Keratinocyte (primary cell): ENCODE measurements at regions not wholly inside any gene's neighbourhood (a gene's known extent, or its start where the extent isn't known, plus 50 kb on each side); places are given as distances from the start of the nearest gene placed in this dataset.

Source experiments
- DNase-seq: peaks from one replicate; pipeline ENCODE4 v3.0.0-alpha.2; 2011; ENCODE audit warnings: low read depth, missing footprints, low spot score
- FAIRE-seq: peaks from 2 replicates; lab custom pipeline; 2011; peaks lifted over from hg19 to GRCh38; lab: Jason Lieb, UNC
- H2AFZ ChIP-seq: 2 replicates; pipeline ENCODE4 v1.6.0; 2012; ENCODE audit warnings: low read length, control low read depth, inconsistent platforms; ENCODE audit not compliant: control insufficient read depth
- H3K27ac ChIP-seq: 2 replicates; pipeline ENCODE4 v1.5.1; 2011; ENCODE audit warnings: low read length; ENCODE audit not compliant: control insufficient read depth, insufficient read depth
- H3K27me3 ChIP-seq: 3 replicates; pipeline ENCODE4 v1.6.0; 2011; ENCODE audit warnings: low read length; ENCODE audit not compliant: control insufficient read depth, insufficient read depth; ENCODE audit errors: extremely low read depth
- H3K36me3 ChIP-seq, 2 experiments: 2 replicates in 1 of 2; 3 replicates in 1 of 2; pipeline ENCODE4 v1.5.1; 2011; ENCODE audit warnings: low read length in 2 of 2, mild to moderate bottlenecking in 1 of 2; ENCODE audit not compliant: control insufficient read depth in 2 of 2, insufficient read depth in 2 of 2; ENCODE audit errors: extremely low read depth in 1 of 2
- H3K4me1 ChIP-seq: 3 replicates; pipeline ENCODE4 v1.5.1; 2011; ENCODE audit warnings: low read length; ENCODE audit not compliant: control insufficient read depth, insufficient read depth; ENCODE audit errors: extremely low read depth
- H3K4me2 ChIP-seq: 3 replicates; pipeline ENCODE4 v1.6.0; 2011; ENCODE audit warnings: low read depth, low read length; ENCODE audit not compliant: control insufficient read depth, insufficient read depth; ENCODE audit errors: extremely low read depth
- H3K4me3 ChIP-seq, 3 experiments: fragments of 200-600 bp in 1 of 3; sonication (generic) in 1 of 3; 2 replicates in 2 of 3; 3 replicates in 1 of 3; pipeline ENCODE4 v1.5.1; 2011 to 2016; ENCODE audit warnings: low read length in 3 of 3, mild to moderate bottlenecking in 3 of 3, control low read depth in 2 of 3, inconsistent platforms in 1 of 3, low read depth in 1 of 3, mixed read lengths in 1 of 3, mixed run types in 1 of 3, moderate library complexity in 1 of 3; ENCODE audit not compliant: control insufficient read depth in 2 of 3, insufficient read depth in 2 of 3; ENCODE audit errors: extremely low read depth in 1 of 3
- H3K79me2 ChIP-seq: 2 replicates; pipeline ENCODE4 v1.6.0; 2012; ENCODE audit warnings: low read length; ENCODE audit not compliant: control insufficient read depth, insufficient read depth
- H3K9ac ChIP-seq: 3 replicates; pipeline ENCODE4 v1.6.0; 2011; ENCODE audit warnings: low read length; ENCODE audit not compliant: control insufficient read depth, insufficient read depth; ENCODE audit errors: extremely low read depth
- H3K9me1 ChIP-seq: 3 replicates; pipeline ENCODE4 v1.6.0; 2011; ENCODE audit warnings: low read length; ENCODE audit not compliant: control insufficient read depth, insufficient read depth; ENCODE audit errors: extremely low read depth
- H3K9me3 ChIP-seq: 2 replicates; pipeline ENCODE4 v1.5.1; 2012; ENCODE audit warnings: low read depth, low read length; ENCODE audit not compliant: control insufficient read depth
- H4K20me1 ChIP-seq: 3 replicates; pipeline ENCODE4 v1.6.0; 2011; ENCODE audit warnings: low read length; ENCODE audit not compliant: control insufficient read depth, insufficient read depth; ENCODE audit errors: extremely low read depth
- EZH2 ChIP-seq: IDR thresholded peaks from one replicate; pipeline ENCODE4 v1.6.1; 2012; ENCODE audit warnings: inconsistent platforms, mild to moderate bottlenecking, low read length, moderate library complexity
- dilution Hi-C: fragments of 300-500 bp; cut with MboI; formaldehyde crosslinking; loops from one replicate; pipeline ENCODE4 v1.7.0; 2020; ENCODE audit warnings: low sequenced_read_pairs; ENCODE audit not compliant: extremely low pct_ligation_motif_present
- TF ChIP-seq, protein P1 (sequence below), 3 experiments: IDR thresholded peaks in 1 of 3; conservative IDR thresholded peaks in 1 of 3; optimal IDR thresholded peaks in 1 of 3; 2 replicates in 2 of 3; 3 replicates in 1 of 3; pipeline versions ENCODE3 to v1.5.1; 2011; ENCODE audit warnings: low read length in 3 of 3, mild to moderate bottlenecking in 3 of 3, moderate library complexity in 2 of 3, control low read depth in 1 of 3, inconsistent platforms in 1 of 3; ENCODE audit not compliant: insufficient read depth in 2 of 3; ENCODE audit errors: extremely low read depth in 1 of 3

DNA sequence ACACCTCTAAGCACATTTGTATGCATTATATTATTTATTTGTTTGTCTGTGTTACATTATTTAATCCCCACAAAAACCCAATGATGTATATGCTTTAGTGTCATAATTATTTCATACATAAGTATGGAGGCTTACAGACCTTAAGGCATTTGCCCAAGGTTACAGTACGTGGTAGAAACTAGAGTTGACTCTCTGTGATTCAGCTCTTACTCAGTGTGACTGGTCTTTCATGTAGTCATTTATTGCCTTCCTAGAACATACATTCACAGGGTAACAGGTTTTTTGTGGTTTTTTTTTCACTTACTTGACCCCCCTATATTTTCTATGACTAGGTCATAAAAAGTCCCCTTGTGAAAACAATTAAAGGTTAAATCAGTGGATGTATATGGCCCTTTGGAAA, 566.8 kb downstream of the TFAP2A start:
- DNase-seq = no peak
- no peak overlapping the region for H3K4me3 ChIP-seq
- dilution Hi-C loops = loop anchor here (10.0 kb wide), 1 partner anchor 1133 kb away; no protein-coding TSS in a partner anchor
- H3K9me1 ChIP-seq = no peaks in the 10 kb centered on the region
- TF ChIP-seq EZH2 = no peak
- TF ChIP-seq, protein P1, sequence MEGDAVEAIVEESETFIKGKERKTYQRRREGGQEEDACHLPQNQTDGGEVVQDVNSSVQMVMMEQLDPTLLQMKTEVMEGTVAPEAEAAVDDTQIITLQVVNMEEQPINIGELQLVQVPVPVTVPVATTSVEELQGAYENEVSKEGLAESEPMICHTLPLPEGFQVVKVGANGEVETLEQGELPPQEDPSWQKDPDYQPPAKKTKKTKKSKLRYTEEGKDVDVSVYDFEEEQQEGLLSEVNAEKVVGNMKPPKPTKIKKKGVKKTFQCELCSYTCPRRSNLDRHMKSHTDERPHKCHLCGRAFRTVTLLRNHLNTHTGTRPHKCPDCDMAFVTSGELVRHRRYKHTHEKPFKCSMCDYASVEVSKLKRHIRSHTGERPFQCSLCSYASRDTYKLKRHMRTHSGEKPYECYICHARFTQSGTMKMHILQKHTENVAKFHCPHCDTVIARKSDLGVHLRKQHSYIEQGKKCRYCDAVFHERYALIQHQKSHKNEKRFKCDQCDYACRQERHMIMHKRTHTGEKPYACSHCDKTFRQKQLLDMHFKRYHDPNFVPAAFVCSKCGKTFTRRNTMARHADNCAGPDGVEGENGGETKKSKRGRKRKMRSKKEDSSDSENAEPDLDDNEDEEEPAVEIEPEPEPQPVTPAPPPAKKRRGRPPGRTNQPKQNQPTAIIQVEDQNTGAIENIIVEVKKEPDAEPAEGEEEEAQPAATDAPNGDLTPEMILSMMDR (optimal IDR thresholded peaks at IDR 0.05 in 1 of 3, IDR thresholded peaks at IDR 0.05 in 1 of 3, conservative IDR thresholded peaks at IDR 0.05 in 1 of 3; ENCODE audit: extremely low read depth in 1 of 3, insufficient read depth in 2 of 3, low read length in 3 of 3) = no peak
- H3K9me3 ChIP-seq = peaks cover 2% of the 10 kb centered on the region
- H3K4me1 ChIP-seq = peaks cover 3% of the 10 kb centered on the region
- H3K27me3 ChIP-seq = no peaks in the 10 kb centered on the region
- no peaks in the 10 kb centered on the region for H3K36me3 ChIP-seq
- H3K79me2 ChIP-seq = no peaks in the 10 kb centered on the region
- H3K27ac ChIP-seq = no peak overlapping the region
- FAIRE-seq = no peak
- no peaks in the 10 kb centered on the region for H4K20me1 ChIP-seq
- no peak overlapping the region for H3K4me2 ChIP-seq
- no peak overlapping the region for H3K9ac ChIP-seq
- no peak overlapping the region for H2AFZ ChIP-seq

DNA sequence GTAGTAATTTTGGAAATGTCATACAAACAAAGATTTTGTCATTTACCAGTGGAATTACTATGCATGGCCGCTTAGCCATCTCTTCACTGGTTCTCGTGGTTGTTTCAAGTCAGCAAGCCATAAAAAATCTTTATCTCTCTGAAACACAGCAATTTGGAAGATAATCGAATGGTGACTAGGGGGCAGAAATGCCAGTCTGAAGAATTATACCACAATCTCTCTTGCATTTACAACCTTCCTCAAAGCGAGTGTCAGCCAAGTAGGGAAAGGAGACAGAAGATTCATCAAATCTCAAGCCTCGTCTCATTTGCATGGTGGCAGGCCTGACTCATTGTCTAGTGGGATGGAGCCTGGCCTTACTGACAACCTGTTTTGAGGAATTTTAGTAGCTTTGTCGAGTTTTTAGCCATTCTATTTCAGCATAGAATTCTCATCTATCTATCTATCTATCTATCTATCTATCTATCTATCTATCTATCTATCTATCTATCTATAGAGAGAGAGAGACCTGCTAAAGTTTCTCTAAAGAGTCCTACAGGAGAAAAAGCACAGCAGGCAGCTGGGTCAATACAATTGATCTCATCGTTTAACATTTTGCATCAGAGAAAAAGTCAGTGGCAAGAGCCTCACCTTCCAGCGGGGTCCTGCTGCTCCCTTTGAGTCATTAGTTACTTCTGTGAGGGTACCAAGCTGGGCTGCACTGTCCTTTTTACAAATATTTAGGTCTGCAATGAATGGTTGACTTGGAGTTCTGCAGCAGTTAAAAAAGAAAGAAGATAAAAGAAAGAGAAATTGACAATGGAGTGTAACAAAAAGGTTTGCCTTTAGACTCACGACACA, 572.8 kb downstream of the TFAP2A start:
- H3K9ac ChIP-seq = no peak overlapping the region
- no peaks in the 10 kb centered on the region for H3K9me1 ChIP-seq
- H2AFZ ChIP-seq = no peak overlapping the region
- H3K9me3 ChIP-seq = peaks cover 2% of the 10 kb centered on the region
- no peaks in the 10 kb centered on the region for H4K20me1 ChIP-seq
- H3K4me3 ChIP-seq = no peak overlapping the region
- TF ChIP-seq, protein P1 (optimal IDR thresholded peaks at IDR 0.05 in 1 of 3, IDR thresholded peaks at IDR 0.05 in 1 of 3, conservative IDR thresholded peaks at IDR 0.05 in 1 of 3; ENCODE audit: extremely low read depth in 1 of 3, insufficient read depth in 2 of 3, low read length in 3 of 3) = no peak
- DNase-seq (no peak), FAIRE-seq (no peak)
- H3K27ac ChIP-seq = no peak overlapping the region
- no peaks in the 10 kb centered on the region for H3K27me3 ChIP-seq
- H3K36me3 ChIP-seq = no peaks in the 10 kb centered on the region
- dilution Hi-C loops = loop anchor here (10.0 kb wide), 1 partner anchor 1127 kb away; no protein-coding TSS in a partner anchor
- H3K79me2 ChIP-seq = no peaks in the 10 kb centered on the region
- no peak overlapping the region for H3K4me2 ChIP-seq
- H3K4me1 ChIP-seq = no peaks in the 10 kb centered on the region
